H1 (cell line): ENCODE measurements at regions not wholly inside any gene's neighbourhood (a gene's known extent, or its start where the extent isn't known, plus 50 kb on each side); places are given as distances from the start of the nearest gene placed in this dataset.

Experiments used
- CTCF ChIA-PET: fragments of 300-600 bp; sonication (Branson Sonifier 250); formaldehyde crosslinking; loops from one replicate; lab custom pipeline; 2021; ENCODE audit not compliant: partially characterized antibody; lab: Charles Lee
- POLR2A ChIA-PET: fragments of 300-600 bp; sonication (Branson Sonifier 250); formaldehyde crosslinking; loops from one replicate; lab custom pipeline; 2021; ENCODE audit warnings: inconsistent platforms; ENCODE audit not compliant: partially characterized antibody; lab: Charles Lee
- DNase-seq, 2 experiments: peaks; one replicate each; pipeline versions ENCODE4 v3.0.0 to v3.0.0-alpha.2; 2010 to 2022; ENCODE audit warnings: low spot score in 2 of 2, low read depth in 1 of 2, mixed read lengths in 1 of 2
- FAIRE-seq: peaks from 2 replicates; lab custom pipeline; 2011; peaks lifted over from hg19 to GRCh38; lab: Jason Lieb, UNC
- H2AFZ ChIP-seq: 2 replicates; pipeline ENCODE4 v1.8.1; 2012; ENCODE audit warnings: low read length, inconsistent platforms
- H2AK5ac ChIP-seq: 2 replicates; pipeline ENCODE4 v1.6.1; 2013; ENCODE audit warnings: low read depth, low read length
- H2BK120ac ChIP-seq: replicated peaks from 2 replicates; pipeline ENCODE3; 2013; ENCODE audit warnings: low read depth, low read length, inconsistent platforms
- H2BK12ac ChIP-seq: 2 replicates; pipeline ENCODE4 v1.6.1; 2013; ENCODE audit warnings: low read depth, low read length
- H2BK15ac ChIP-seq: 2 replicates; pipeline ENCODE4 v1.6.1; 2013; ENCODE audit warnings: low read length
- H2BK20ac ChIP-seq: 2 replicates; pipeline ENCODE4 v1.6.1; 2013; ENCODE audit warnings: low read length
- H2BK5ac ChIP-seq: 2 replicates; pipeline ENCODE4 v1.6.1; 2013; ENCODE audit warnings: low read depth, low read length
- H3K14ac ChIP-seq: 2 replicates; pipeline ENCODE4 v1.6.1; 2013; ENCODE audit warnings: inconsistent platforms; ENCODE audit not compliant: insufficient read length
- H3K18ac ChIP-seq: 2 replicates; pipeline ENCODE4 v1.6.1; 2013; ENCODE audit warnings: low read length; ENCODE audit errors: extremely low read depth
- H3K23ac ChIP-seq: 2 replicates; pipeline ENCODE4 v1.6.1; 2013; ENCODE audit warnings: inconsistent platforms; ENCODE audit not compliant: insufficient read length
- H3K23me2 ChIP-seq: 2 replicates; pipeline ENCODE4 v1.6.1; 2013; ENCODE audit warnings: low read depth, low read length
- H3K27ac ChIP-seq: 2 replicates; pipeline ENCODE4 v1.6.1; 2011; ENCODE audit warnings: low read depth, low read length, inconsistent platforms
- H3K27me3 ChIP-seq, 4 experiments: replicated peaks in 1 of 4; 1 replicate in 1 of 4; 2 replicates in 3 of 4; pipeline versions ENCODE4 v1.6.1 to v1.8.1; 2011 to 2013; ENCODE audit warnings: low read length in 3 of 4, mild to moderate bottlenecking in 3 of 4, inconsistent platforms in 2 of 4, mixed read lengths in 2 of 4, moderate library complexity in 1 of 4; ENCODE audit not compliant: control insufficient read depth in 3 of 4, insufficient read depth in 3 of 4; ENCODE audit errors: extremely low read depth in 1 of 4
- H3K36me3 ChIP-seq, 4 experiments: 2 replicates each; pipeline versions ENCODE4 v1.6.1 to v1.8.1; 2011 to 2013; ENCODE audit warnings: mild to moderate bottlenecking in 4 of 4, low read length in 3 of 4, moderate library complexity in 2 of 4, control low read depth in 1 of 4, inconsistent platforms in 1 of 4; ENCODE audit not compliant: insufficient read depth in 4 of 4, control insufficient read depth in 2 of 4
- H3K4ac ChIP-seq: replicated peaks from 2 replicates; pipeline ENCODE3; 2013; ENCODE audit warnings: low read length, low read depth, mixed read lengths, inconsistent platforms; ENCODE audit not compliant: insufficient read length
- H3K4me1 ChIP-seq, 4 experiments: replicated peaks in 1 of 4; 1 replicate in 1 of 4; 2 replicates in 3 of 4; pipeline versions ENCODE4 v1.6.1 to v1.8.1; 2011 to 2013; ENCODE audit warnings: low read length in 3 of 4, inconsistent platforms in 2 of 4, mixed read lengths in 1 of 4; ENCODE audit not compliant: insufficient read depth in 4 of 4, control insufficient read depth in 3 of 4
- H3K4me2 ChIP-seq, 2 experiments: 2 replicates each; pipeline versions ENCODE4 v1.6.1 to v1.8.1; 2011 to 2013; ENCODE audit warnings: low read depth in 2 of 2, low read length in 2 of 2, control low read depth in 1 of 2, inconsistent platforms in 1 of 2, mild to moderate bottlenecking in 1 of 2; ENCODE audit not compliant: insufficient read depth in 1 of 2
- H3K4me3 ChIP-seq, 4 experiments: fragments of 200-600, 300-600 bp in 1 of 4; sonication (generic), shearing (Covaris generic), sonication (Bioruptor Twin) in 1 of 4; 2 replicates each; pipeline versions ENCODE4 v1.5.1 to v1.8.1; 2011 to 2016; ENCODE audit warnings: low read length in 4 of 4, low read depth in 3 of 4, control low read depth in 2 of 4, inconsistent platforms in 2 of 4, mild to moderate bottlenecking in 2 of 4, mixed read lengths in 1 of 4, moderate library complexity in 1 of 4; ENCODE audit not compliant: insufficient read depth in 2 of 4; ENCODE audit errors: extremely low read depth in 1 of 4
- H3K56ac ChIP-seq: replicated peaks from 2 replicates; pipeline ENCODE3; 2013; ENCODE audit warnings: low read depth, mild to moderate bottlenecking, mixed read lengths, low read length, inconsistent platforms; ENCODE audit not compliant: insufficient read length
- H3K79me1 ChIP-seq: 2 replicates; pipeline ENCODE4 v1.6.1; 2013; ENCODE audit warnings: low read depth, low read length, control low read depth
- H3K79me2 ChIP-seq, 2 experiments: 2 replicates each; pipeline versions ENCODE4 v1.6.1 to v1.8.1; 2012 to 2013; ENCODE audit warnings: low read length in 2 of 2, mild to moderate bottlenecking in 2 of 2, inconsistent platforms in 1 of 2; ENCODE audit not compliant: insufficient read depth in 2 of 2, control insufficient read depth in 1 of 2
- H3K9ac ChIP-seq, 4 experiments: replicated peaks in 1 of 4; 1 replicate in 1 of 4; 2 replicates in 3 of 4; pipeline versions ENCODE4 v1.6.1 to v1.8.1; 2011 to 2013; ENCODE audit warnings: low read depth in 3 of 4, low read length in 3 of 4, control low read depth in 2 of 4, mild to moderate bottlenecking in 2 of 4, moderate library complexity in 2 of 4, inconsistent platforms in 1 of 4; ENCODE audit errors: extremely low read depth in 1 of 4
- H3K9me3 ChIP-seq, 2 experiments: 2 replicates each; pipeline versions ENCODE4 v1.6.1 to v1.8.1; 2012 to 2013; ENCODE audit warnings: mild to moderate bottlenecking in 2 of 2, moderate library complexity in 2 of 2, control low read depth in 1 of 2, inconsistent platforms in 1 of 2, low read depth in 1 of 2, low read length in 1 of 2, mixed read lengths in 1 of 2; ENCODE audit not compliant: insufficient read depth in 2 of 2
- H4K20me1 ChIP-seq, 2 experiments: replicated peaks in 1 of 2; 2 replicates each; pipeline versions ENCODE3 to v1.8.1; 2011 to 2013; ENCODE audit warnings: inconsistent platforms in 2 of 2, low read length in 2 of 2, mild to moderate bottlenecking in 1 of 2; ENCODE audit not compliant: insufficient read depth in 2 of 2, control insufficient read depth in 1 of 2
- H4K5ac ChIP-seq: 2 replicates; pipeline ENCODE4 v1.6.1; 2013; ENCODE audit warnings: low read length, low read depth, mixed read lengths, inconsistent platforms; ENCODE audit not compliant: insufficient read length
- H4K8ac ChIP-seq: 2 replicates; pipeline ENCODE4 v1.8.0; 2013; ENCODE audit warnings: mild to moderate bottlenecking, moderate library complexity, low read length, inconsistent platforms; ENCODE audit not compliant: insufficient read depth; ENCODE audit errors: extremely low read depth
- H4K91ac ChIP-seq: replicated peaks from 2 replicates; pipeline ENCODE3; 2013; ENCODE audit warnings: low read length, mixed read lengths, inconsistent platforms; ENCODE audit not compliant: insufficient read length
- BACH1 ChIP-seq: IDR thresholded peaks from 2 replicates; pipeline ENCODE4 v1.6.1; 2012; ENCODE audit warnings: low read length, improper control_type of control experiment
- WGBS, 2 experiments: shearing (Covaris generic) in 1 of 2; methylation state at CpG; one replicate each; pipeline versions ENCODE4 v1.1.6 to v1.1.7; 2013 to 2015; ENCODE audit warnings: low lambda C conversion rate in 2 of 2, mixed read lengths in 2 of 2, inconsistent platforms in 1 of 2, low coverage in 1 of 2, missing lambda C conversion rate in 1 of 2; ENCODE audit not compliant: insufficient replicate concordance in 2 of 2, insufficient coverage in 1 of 2, insufficient read length in 1 of 2; ENCODE audit errors: extremely low coverage in 1 of 2, missing lambda C conversion rate in 1 of 2; 5-methylcytosine and 5-hydroxymethylcytosine counted together

- Histone ChIP-seq H3K4me3 (no peak overlapping the region), H3K4me2 (no peak overlapping the region), H2BK20ac (no peak overlapping the region), H3K79me1 (no peaks in the 10 kb centered on the region), H3K4ac (no peak overlapping the region), H2BK15ac (no peak overlapping the region), H3K36me3 (no peaks in the 10 kb centered on the region), H3K18ac (no peak overlapping the region), H3K14ac (no peak overlapping the region), H2BK120ac (no peak overlapping the region), H3K9ac (no peak overlapping the region), H3K23me2 (no peaks in the 10 kb centered on the region), H2AFZ (no peak overlapping the region), H4K8ac (no peak overlapping the region), H3K9me3 (no peaks in the 10 kb centered on the region), H3K4me1 (no peaks in the 10 kb centered on the region), H3K56ac (no peak overlapping the region), H3K23ac (no peak overlapping the region), H3K27me3 (no peaks in the 10 kb centered on the region), H4K5ac (no peak overlapping the region), H3K79me2 (no peaks in the 10 kb centered on the region), H2BK5ac (no peak overlapping the region), H2AK5ac (no peak overlapping the region), H4K91ac (no peak overlapping the region), H2BK12ac (no peak overlapping the region), H3K27ac (no peak overlapping the region), H4K20me1 (no peaks in the 10 kb centered on the region)
- CTCF ChIA-PET = interaction anchor here (0.7 to 2.2 kb wide), 5 partner anchors 8 to 164 kb away, joined by 3 to 8 read pairs (median 4); no protein-coding TSS in a partner anchor
- DNase-seq (no peak), FAIRE-seq (no peak)
- no peak for TF ChIP-seq BACH1
- WGBS, 2 experiments = 90% methylated on average over 14 of the region's 15 CpGs; no CpG with 5 or more reads in 1 of the 2 experiments
- POLR2A ChIA-PET = no interaction called here
These were observed 91.6 kb upstream of the IKZF1 start for GRCh38 chr7:50212666-50213621.
